Karpas-422 (cell line): ENCODE measurements at regions not wholly inside any gene's neighbourhood (a gene's known extent, or its start where the extent isn't known, plus 50 kb on each side); places are given as distances from the start of the nearest gene placed in this dataset.

ENCODE experiments used
- DNase-seq: peaks from one replicate; pipeline ENCODE4 v3.0.0-alpha.2; 2015
- H2AFZ ChIP-seq: fragments of 200-600 bp; sonication (generic); 2 replicates; pipeline ENCODE4 v1.6.1; 2014; ENCODE audit warnings: antibody characterized with exemption, low read length, mixed read lengths
- H3K27ac ChIP-seq: fragments of 200-600 bp; sonication (generic); 2 replicates; pipeline ENCODE4 v1.5.1; 2014; ENCODE audit warnings: mild to moderate bottlenecking, low read length, moderate library complexity
- H3K27me3 ChIP-seq: fragments of 200-600 bp; sonication (generic); 2 replicates; pipeline ENCODE4 v1.6.1; 2014; ENCODE audit warnings: low read length, mixed read lengths
- H3K36me3 ChIP-seq: fragments of 200-600 bp; sonication (generic); 2 replicates; pipeline ENCODE4 v1.6.1; 2014; ENCODE audit warnings: low read length, mixed read lengths; ENCODE audit not compliant: insufficient read depth
- H3K4me1 ChIP-seq: fragments of 200-600 bp; sonication (generic); 2 replicates; pipeline ENCODE4 v1.6.1; 2014; ENCODE audit warnings: mild to moderate bottlenecking, low read length, mixed read lengths
- H3K4me2 ChIP-seq: fragments of 200-600 bp; sonication (generic); 2 replicates; pipeline ENCODE4 v1.6.1; 2014; ENCODE audit warnings: low read length, low read depth, mild to moderate bottlenecking; ENCODE audit not compliant: poor library complexity, severe bottlenecking
- H3K4me3 ChIP-seq: fragments of 200-600 bp; sonication (generic); 2 replicates; pipeline ENCODE4 v1.5.1; 2014; ENCODE audit warnings: mild to moderate bottlenecking, antibody characterized with exemption, low read length, mixed read lengths
- H3K79me2 ChIP-seq: fragments of 200-600 bp; sonication (generic); 2 replicates; pipeline ENCODE4 v1.6.1; 2014; ENCODE audit warnings: mild to moderate bottlenecking, low read length, mixed read lengths
- H3K9ac ChIP-seq: fragments of 200-600 bp; sonication (generic); 2 replicates; pipeline ENCODE4 v1.6.0; 2014; ENCODE audit warnings: low read length
- H3K9me2 ChIP-seq: fragments of 200-600 bp; sonication (generic), shearing (Covaris generic); replicated peaks from 2 replicates; pipeline ENCODE4 v1.6.0; 2014; ENCODE audit warnings: mild to moderate bottlenecking, low read length, moderate library complexity; ENCODE audit not compliant: insufficient read depth
- H3K9me3 ChIP-seq: fragments of 300-700, 200-600 bp; sonication (generic); 2 replicates; pipeline ENCODE4 v1.6.1; 2014; ENCODE audit warnings: low read length, mixed read lengths
- H4K20me1 ChIP-seq: fragments of 200-600 bp; sonication (generic); 2 replicates; pipeline ENCODE4 v1.6.1; 2014; ENCODE audit warnings: mild to moderate bottlenecking, antibody characterized with exemption, low read length, low read depth; ENCODE audit not compliant: insufficient read depth

- no peaks in the 10 kb centered on the region for H4K20me1 ChIP-seq
- H3K9ac ChIP-seq, result no peak overlapping the region
- no peaks in the 10 kb centered on the region for H3K9me2 ChIP-seq
- no peak overlapping the region for H3K27ac ChIP-seq
- DNase-seq, result no peak
- H2AFZ ChIP-seq, result no peak overlapping the region
- H3K4me3 ChIP-seq, result no peak overlapping the region
- no peaks in the 10 kb centered on the region for H3K27me3 ChIP-seq
- no peaks in the 10 kb centered on the region for H3K79me2 ChIP-seq
- no peaks in the 10 kb centered on the region for H3K9me3 ChIP-seq
- peak overlapping the region; percentile 70 for H3K4me2 ChIP-seq
- H3K36me3 ChIP-seq, result no peaks in the 10 kb centered on the region
- peaks cover 39% of the 10 kb centered on the region for H3K4me1 ChIP-seq
Measured at GRCh38 chr2:203585516-203585915, 50.4 kb upstream of the RAPH1 start.

- H3K27me3 ChIP-seq, result no peaks in the 10 kb centered on the region
- peaks cover 41% of the 10 kb centered on the region for H3K4me1 ChIP-seq
- no peak overlapping the region for H3K9ac ChIP-seq
- no peak overlapping the region for H3K27ac ChIP-seq
- no peaks in the 10 kb centered on the region for H3K9me3 ChIP-seq
- H4K20me1 ChIP-seq, result no peaks in the 10 kb centered on the region
- H3K79me2 ChIP-seq, result no peaks in the 10 kb centered on the region
- H3K9me2 ChIP-seq, result no peaks in the 10 kb centered on the region
- DNase-seq, result peak; percentile 36
- no peaks in the 10 kb centered on the region for H3K36me3 ChIP-seq
- no peak overlapping the region for H3K4me3 ChIP-seq
- no peak overlapping the region for H3K4me2 ChIP-seq
- no peak overlapping the region for H2AFZ ChIP-seq
Measured at GRCh38 chr2:203586206-203586605, 51.1 kb upstream of the RAPH1 start.

GRCh38 chr2:203586696-203587095 lies 51.6 kb upstream of the RAPH1 start:
- peak; percentile 14 for DNase-seq
- Histone ChIP-seq H3K4me2 (no peak overlapping the region), H3K4me1 (peaks cover 46% of the 10 kb centered on the region)

GRCh38 chr2:203590496-203590895 lies 55.4 kb upstream of the RAPH1 start:
- no peaks in the 10 kb centered on the region for H3K36me3 ChIP-seq
- DNase-seq, result peak; percentile 10

More at GRCh38 chr2:203586696-203587095, 51.6 kb upstream of the RAPH1 start:
- no peak overlapping the region for H3K27ac ChIP-seq
- no peaks in the 10 kb centered on the region for H3K79me2 ChIP-seq
- no peaks in the 10 kb centered on the region for H3K36me3 ChIP-seq
- H3K9me3 ChIP-seq, result no peaks in the 10 kb centered on the region
- H3K27me3 ChIP-seq, result no peaks in the 10 kb centered on the region
- no peak overlapping the region for H2AFZ ChIP-seq
- H3K4me3 ChIP-seq, result no peak overlapping the region
- H3K9me2 ChIP-seq, result no peaks in the 10 kb centered on the region
- H3K9ac ChIP-seq, result no peak overlapping the region
- H4K20me1 ChIP-seq, result no peaks in the 10 kb centered on the region

DNA sequence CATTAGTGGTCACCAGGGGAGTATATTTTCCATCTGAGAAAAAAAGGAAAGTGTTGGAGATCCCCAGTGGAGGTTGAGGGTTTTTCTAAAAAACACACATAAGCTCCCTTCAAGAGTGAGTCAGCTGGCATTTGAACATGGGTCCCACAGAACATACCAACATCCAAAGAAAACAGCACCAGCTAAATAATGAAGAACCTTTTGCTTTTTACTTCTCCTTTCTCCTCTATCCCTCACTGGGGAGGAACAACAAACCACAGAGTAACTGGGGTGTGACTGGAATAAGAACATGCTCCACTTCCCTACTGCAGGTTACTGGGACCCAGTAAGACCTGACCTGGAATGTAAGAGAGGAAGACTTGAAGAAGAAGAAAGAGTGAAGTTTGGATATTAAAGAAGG lies 56.5 kb upstream of the RAPH1 start:
- no peaks in the 10 kb centered on the region for H3K27me3 ChIP-seq
- no peaks in the 10 kb centered on the region for H4K20me1 ChIP-seq
- no peaks in the 10 kb centered on the region for H3K79me2 ChIP-seq
- no peak overlapping the region for H3K4me2 ChIP-seq
- no peak overlapping the region for H3K9ac ChIP-seq
- DNase-seq, result peak; percentile 40
- peaks cover 9% of the 10 kb centered on the region for H3K4me1 ChIP-seq
- H3K36me3 ChIP-seq, result no peaks in the 10 kb centered on the region
- no peak overlapping the region for H3K4me3 ChIP-seq
- H3K27ac ChIP-seq, result no peak overlapping the region
- no peak overlapping the region for H2AFZ ChIP-seq
- no peaks in the 10 kb centered on the region for H3K9me2 ChIP-seq
- no peaks in the 10 kb centered on the region for H3K9me3 ChIP-seq

More at GRCh38 chr2:203590496-203590895, 55.4 kb upstream of the RAPH1 start:
- H3K9me2 ChIP-seq, result no peaks in the 10 kb centered on the region
- H2AFZ ChIP-seq, result no peak overlapping the region
- H3K4me2 ChIP-seq, result no peak overlapping the region
- no peaks in the 10 kb centered on the region for H4K20me1 ChIP-seq
- H3K9ac ChIP-seq, result no peak overlapping the region
- no peaks in the 10 kb centered on the region for H3K79me2 ChIP-seq
- H3K27me3 ChIP-seq, result no peaks in the 10 kb centered on the region
- no peak overlapping the region for H3K27ac ChIP-seq
- H3K4me3 ChIP-seq, result no peak overlapping the region
- H3K4me1 ChIP-seq, result peaks cover 15% of the 10 kb centered on the region
- no peaks in the 10 kb centered on the region for H3K9me3 ChIP-seq

DNA sequence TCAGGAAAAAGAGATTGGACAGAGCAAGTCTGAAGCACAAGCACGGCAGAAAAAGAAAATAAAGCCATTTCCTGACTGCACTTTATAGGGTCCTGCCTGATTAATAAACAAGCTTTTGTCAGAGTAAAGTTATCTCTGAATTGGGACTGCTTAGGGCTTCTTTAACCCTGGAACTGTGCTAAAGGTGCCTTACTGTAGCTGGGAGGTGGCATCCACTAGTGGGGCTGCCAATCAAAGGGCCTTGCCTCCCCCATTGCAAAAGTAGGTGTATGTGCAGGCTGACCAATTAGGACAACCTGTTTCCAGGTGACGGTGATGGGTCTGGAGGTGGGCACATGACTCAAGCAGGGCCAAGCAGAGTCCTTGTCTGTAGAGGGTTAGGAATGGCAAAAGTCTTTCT lies 57.4 kb upstream of the RAPH1 start:
- Histone ChIP-seq H4K20me1 (no peaks in the 10 kb centered on the region), H3K79me2 (no peaks in the 10 kb centered on the region), H3K4me1 (peaks cover 9% of the 10 kb centered on the region), H3K4me3 (no peak overlapping the region), H3K36me3 (no peaks in the 10 kb centered on the region), H3K9ac (no peak overlapping the region), H3K27me3 (no peaks in the 10 kb centered on the region), H2AFZ (no peak overlapping the region), H3K27ac (no peak overlapping the region), H3K4me2 (no peak overlapping the region), H3K9me2 (no peaks in the 10 kb centered on the region), H3K9me3 (no peaks in the 10 kb centered on the region)
- DNase-seq, result peak; percentile 22

DNA sequence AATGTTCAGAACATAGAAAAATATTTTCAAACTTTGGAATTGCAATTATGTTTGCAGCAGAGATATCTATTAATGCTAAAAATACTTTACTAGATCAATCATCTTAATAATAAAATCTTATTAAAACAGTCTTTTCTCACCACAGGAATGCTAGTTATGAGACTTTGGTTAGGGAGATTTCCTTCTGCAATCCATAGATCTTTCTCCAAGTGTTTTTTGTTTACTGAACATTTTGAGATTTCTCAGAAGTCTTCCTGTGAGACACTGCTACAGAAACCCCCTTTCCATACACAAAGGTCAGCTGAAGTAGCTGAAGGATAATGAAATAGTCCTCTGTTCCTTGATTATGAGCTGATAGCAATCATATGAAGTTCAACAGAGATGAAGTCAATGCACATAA lies 59.4 kb upstream of the RAPH1 start:
- H3K4me1 ChIP-seq, result peaks cover 21% of the 10 kb centered on the region
- H3K27me3 ChIP-seq, result no peaks in the 10 kb centered on the region
- H2AFZ ChIP-seq, result no peak overlapping the region
- DNase-seq, result no peak
- no peak overlapping the region for H3K27ac ChIP-seq
- H3K36me3 ChIP-seq, result no peaks in the 10 kb centered on the region
- no peaks in the 10 kb centered on the region for H3K9me2 ChIP-seq
- H4K20me1 ChIP-seq, result no peaks in the 10 kb centered on the region
- no peak overlapping the region for H3K9ac ChIP-seq
- H3K79me2 ChIP-seq, result no peaks in the 10 kb centered on the region
- no peaks in the 10 kb centered on the region for H3K9me3 ChIP-seq
- no peak overlapping the region for H3K4me3 ChIP-seq
- no peak overlapping the region for H3K4me2 ChIP-seq

DNA sequence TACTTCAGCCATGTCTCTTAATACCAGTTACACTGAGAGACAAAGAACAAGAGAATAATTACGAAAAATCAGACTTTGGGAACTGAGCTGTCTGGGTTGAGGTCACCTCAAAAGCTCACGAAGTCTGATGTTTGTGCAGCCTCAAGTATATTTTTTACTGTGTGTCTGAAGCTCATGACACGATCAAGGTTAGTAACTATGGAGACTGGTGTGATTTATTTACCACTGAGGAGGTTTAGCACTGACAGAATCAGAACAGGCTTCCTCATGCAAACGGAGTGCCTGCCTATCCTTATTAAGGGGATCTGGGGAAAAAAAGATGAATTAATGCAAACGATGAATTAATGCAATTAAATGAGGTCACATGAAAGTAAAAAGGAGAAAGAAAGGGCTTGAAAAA lies 61.1 kb upstream of the RAPH1 start:
- Histone ChIP-seq H3K4me3 (no peak overlapping the region), H3K4me1 (peaks cover 19% of the 10 kb centered on the region), H3K27me3 (no peaks in the 10 kb centered on the region), H3K27ac (no peak overlapping the region), H4K20me1 (no peaks in the 10 kb centered on the region), H2AFZ (no peak overlapping the region), H3K4me2 (no peak overlapping the region), H3K79me2 (no peaks in the 10 kb centered on the region), H3K9ac (no peak overlapping the region), H3K9me2 (no peaks in the 10 kb centered on the region), H3K36me3 (no peaks in the 10 kb centered on the region), H3K9me3 (no peaks in the 10 kb centered on the region)
- DNase-seq, result no peak

DNA sequence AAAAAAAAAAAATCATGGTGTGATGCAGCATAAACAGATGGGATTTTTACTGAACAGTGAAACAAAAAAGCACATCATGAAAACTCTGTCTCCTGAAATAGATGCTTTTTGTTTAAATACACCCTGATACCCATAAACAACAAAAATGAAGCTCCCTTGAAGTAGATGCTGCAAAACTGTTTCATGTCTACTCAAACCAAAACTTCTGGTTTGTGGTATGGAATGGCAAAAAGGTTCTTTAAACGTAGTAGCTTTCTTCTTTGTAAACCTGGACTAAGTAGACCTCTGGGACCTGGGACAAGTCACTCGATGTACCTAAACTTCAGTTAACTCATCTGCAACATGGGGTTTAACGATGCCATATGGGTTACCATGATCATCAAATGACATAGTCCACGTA lies 64.4 kb upstream of the RAPH1 start:
- no peaks in the 10 kb centered on the region for H3K36me3 ChIP-seq
- H3K4me1 ChIP-seq, result peaks cover 12% of the 10 kb centered on the region
- no peak overlapping the region for H3K27ac ChIP-seq
- no peaks in the 10 kb centered on the region for H3K27me3 ChIP-seq
- no peak overlapping the region for H3K9ac ChIP-seq
- no peak overlapping the region for H2AFZ ChIP-seq
- H3K4me2 ChIP-seq, result no peak overlapping the region
- H3K9me3 ChIP-seq, result no peaks in the 10 kb centered on the region
- no peak overlapping the region for H3K4me3 ChIP-seq
- H4K20me1 ChIP-seq, result no peaks in the 10 kb centered on the region
- H3K9me2 ChIP-seq, result no peaks in the 10 kb centered on the region
- no peak for DNase-seq
- H3K79me2 ChIP-seq, result no peaks in the 10 kb centered on the region
